H9 (cell line): ENCODE measurements at regions not wholly inside any gene's neighbourhood (a gene's known extent, or its start where the extent isn't known, plus 50 kb on each side); places are given as distances from the start of the nearest gene placed in this dataset.

ENCODE experiments used
- DNase-seq: peaks from one replicate; pipeline ENCODE4 v3.0.0-alpha.2; 2017
- H2AFZ ChIP-seq: one replicate; pipeline ENCODE4 v1.6.1; 2013; ENCODE audit warnings: mild to moderate bottlenecking, low read length, control low read depth, moderate library complexity
- H2AK5ac ChIP-seq: 2 replicates; pipeline ENCODE4 v1.6.1; 2013; ENCODE audit warnings: low read length, control low read depth, mixed read lengths; ENCODE audit not compliant: insufficient read length
- H2BK120ac ChIP-seq: one replicate; pipeline ENCODE4 v1.6.1; 2013; ENCODE audit warnings: low read depth, mild to moderate bottlenecking, low read length, control low read depth, inconsistent platforms; ENCODE audit not compliant: poor library complexity, severe bottlenecking
- H2BK12ac ChIP-seq: 2 replicates; pipeline ENCODE4 v1.6.1; 2013; ENCODE audit warnings: low read length, control low read depth, mixed read lengths, low read depth; ENCODE audit not compliant: insufficient read length
- H2BK15ac ChIP-seq: 2 replicates; pipeline ENCODE4 v1.6.1; 2013; ENCODE audit warnings: low read depth, low read length, control low read depth
- H2BK20ac ChIP-seq: one replicate; pipeline ENCODE4 v1.6.1; 2013; ENCODE audit warnings: low read depth, mild to moderate bottlenecking, low read length, control low read depth, inconsistent platforms; ENCODE audit not compliant: poor library complexity, severe bottlenecking
- H2BK5ac ChIP-seq: 2 replicates; pipeline ENCODE4 v1.6.1; 2013; ENCODE audit warnings: low read length, control low read depth, mixed read lengths; ENCODE audit not compliant: insufficient read length
- H3K14ac ChIP-seq: 2 replicates; pipeline ENCODE4 v1.6.1; 2013; ENCODE audit warnings: low read length, control low read depth; ENCODE audit not compliant: insufficient read depth
- H3K18ac ChIP-seq: 2 replicates; pipeline ENCODE4 v1.6.1; 2013; ENCODE audit warnings: low read depth, mild to moderate bottlenecking, mixed read lengths, low read length, control low read depth; ENCODE audit not compliant: insufficient read length
- H3K23ac ChIP-seq: 2 replicates; pipeline ENCODE4 v1.6.1; 2013; ENCODE audit warnings: low read length, control low read depth, mixed read lengths, low read depth; ENCODE audit not compliant: insufficient read length
- H3K23me2 ChIP-seq: 2 replicates; pipeline ENCODE4 v1.6.1; 2013; ENCODE audit warnings: low read depth, mild to moderate bottlenecking, mixed read lengths, low read length, control low read depth; ENCODE audit not compliant: insufficient read length, poor library complexity, severe bottlenecking
- H3K27ac ChIP-seq: 2 replicates; pipeline ENCODE4 v1.5.1; 2013; ENCODE audit warnings: low read length, control low read depth, mixed read lengths, low read depth; ENCODE audit not compliant: insufficient read length
- H3K27me3 ChIP-seq: 2 replicates; pipeline ENCODE4 v1.6.1; 2013; ENCODE audit warnings: low read length, control low read depth, inconsistent platforms; ENCODE audit not compliant: insufficient read depth
- H3K4ac ChIP-seq: 2 replicates; pipeline ENCODE4 v1.6.1; 2013; ENCODE audit warnings: low read depth, mild to moderate bottlenecking, control low read depth, inconsistent platforms, low read length, moderate library complexity
- H3K4me1 ChIP-seq: 2 replicates; pipeline ENCODE4 v1.6.1; 2013; ENCODE audit warnings: low read length, control low read depth, inconsistent platforms; ENCODE audit not compliant: insufficient read depth
- H3K4me2 ChIP-seq: 2 replicates; pipeline ENCODE4 v1.6.1; 2013; ENCODE audit warnings: low read length, control low read depth, mixed read lengths; ENCODE audit not compliant: insufficient read length, insufficient read depth
- H3K56ac ChIP-seq: 2 replicates; pipeline ENCODE4 v1.6.1; 2013; ENCODE audit warnings: low read depth, mild to moderate bottlenecking, mixed read lengths, low read length, control low read depth; ENCODE audit not compliant: insufficient read length
- H3K79me1 ChIP-seq: 2 replicates; pipeline ENCODE4 v1.6.1; 2013; ENCODE audit warnings: low read depth, mild to moderate bottlenecking, moderate library complexity, low read length, control low read depth, inconsistent platforms; ENCODE audit not compliant: insufficient read depth, poor library complexity, severe bottlenecking
- H3K79me2 ChIP-seq: 2 replicates; pipeline ENCODE4 v1.6.1; 2013; ENCODE audit warnings: low read length, control low read depth, inconsistent platforms; ENCODE audit not compliant: insufficient read depth
- H3K9ac ChIP-seq: 2 replicates; pipeline ENCODE4 v1.6.1; 2013; ENCODE audit warnings: low read length, control low read depth, mixed read lengths; ENCODE audit not compliant: insufficient read length; ENCODE audit errors: extremely low read depth
- H3K9me3 ChIP-seq: one replicate; pipeline ENCODE4 v1.6.1; 2013; ENCODE audit warnings: low read depth, low read length, inconsistent platforms; ENCODE audit not compliant: control insufficient read depth
- H3T11ph ChIP-seq: one replicate; pipeline ENCODE4 v1.6.1; 2013; ENCODE audit warnings: mild to moderate bottlenecking, low read length, control low read depth, inconsistent platforms
- H4K20me1 ChIP-seq: one replicate; pipeline ENCODE4 v1.6.1; 2013; ENCODE audit not compliant: control insufficient read depth, insufficient read length, insufficient read depth
- H4K5ac ChIP-seq: 2 replicates; pipeline ENCODE4 v1.6.1; 2013; ENCODE audit warnings: low read depth, mild to moderate bottlenecking, mixed read lengths, low read length, control low read depth; ENCODE audit not compliant: insufficient read length
- H4K8ac ChIP-seq: replicated peaks from 2 replicates; pipeline ENCODE4 v1.6.1; 2013; ENCODE audit warnings: low read length, control low read depth, mixed read lengths, low read depth; ENCODE audit not compliant: insufficient read length
- H4K91ac ChIP-seq: 2 replicates; pipeline ENCODE4 v1.6.1; 2013; ENCODE audit warnings: low read depth, mild to moderate bottlenecking, moderate library complexity, mixed read lengths, low read length, control low read depth; ENCODE audit not compliant: insufficient read length
- H3K27ac Mint-ChIP-seq, 3 experiments: 2 replicates in 2 of 3; 3 replicates in 1 of 3; pipeline ENCODE4 v1.8.0; 2020 to 2021; ENCODE audit warnings: mixed read lengths in 3 of 3, mild to moderate bottlenecking in 1 of 3, moderate library complexity in 1 of 3
- H3K27me3 Mint-ChIP-seq: 2 replicates; pipeline ENCODE4 v1.8.0; 2021; ENCODE audit warnings: low read depth, mild to moderate bottlenecking, moderate library complexity, mixed read lengths
- H3K36me3 Mint-ChIP-seq, 3 experiments: 2 replicates in 2 of 3; 3 replicates in 1 of 3; pipeline ENCODE4 v1.8.0; 2020 to 2021; ENCODE audit warnings: low read depth in 3 of 3, mixed read lengths in 3 of 3; ENCODE audit not compliant: insufficient read depth in 1 of 3
- H3K4me1 Mint-ChIP-seq, 2 experiments: 2 replicates each; pipeline ENCODE4 v1.8.0; 2020; ENCODE audit warnings: mixed read lengths in 2 of 2
- H3K4me3 Mint-ChIP-seq, 2 experiments: 2 replicates in 1 of 2; 3 replicates in 1 of 2; pipeline ENCODE4 v1.8.0; 2020 to 2021; ENCODE audit warnings: mild to moderate bottlenecking in 2 of 2, mixed read lengths in 2 of 2, moderate library complexity in 1 of 2
- H3K9me3 Mint-ChIP-seq, 2 experiments: 2 replicates in 1 of 2; 3 replicates in 1 of 2; pipeline ENCODE4 v1.8.0; 2020; ENCODE audit warnings: mild to moderate bottlenecking in 2 of 2, mixed read lengths in 2 of 2, moderate library complexity in 1 of 2
- CTCF ChIP-seq: fragments of 200-600 bp; sonication (generic); conservative IDR thresholded peaks from 3 replicates; pipeline ENCODE4 v1.8.0; 2021; ENCODE audit warnings: antibody characterized with exemption, mild to moderate bottlenecking
- WGBS: extraction: QIAGEN DNeasy Blood & Tissue Kit; methylation state at CpG from one replicate; pipeline ENCODE4 v1.1.7; 2013; ENCODE audit warnings: missing lambda C conversion rate, low lambda C conversion rate, mixed read lengths; ENCODE audit not compliant: insufficient read length; ENCODE audit errors: extremely low coverage; 5-methylcytosine and 5-hydroxymethylcytosine counted together

- no peak overlapping the region for H2AFZ ChIP-seq
These were observed 225.3 kb downstream of the NHLRC3 start for GRCh38 chr13:39263531-39263930.

More at GRCh38 chr13:39263531-39263930, 225.3 kb downstream of the NHLRC3 start:
- Histone ChIP-seq H3K56ac (no peak overlapping the region), H2BK20ac (no peak overlapping the region), H2BK5ac (no peak overlapping the region), H2BK120ac (no peak overlapping the region), H2BK15ac (no peak overlapping the region), H3K27ac (no peak overlapping the region), H3K27me3 (no peaks in the 10 kb centered on the region), H3K23ac (no peak overlapping the region), H2AK5ac (no peak overlapping the region), H3K79me2 (no peaks in the 10 kb centered on the region), H3K9me3 (no peaks in the 10 kb centered on the region), H4K5ac (no peak overlapping the region), H4K20me1 (no peaks in the 10 kb centered on the region), H3T11ph (no peak overlapping the region), H3K9ac (no peak overlapping the region), H3K4ac (no peak overlapping the region), H4K8ac (no peak overlapping the region), H3K4me2 (no peak overlapping the region), H3K18ac (no peak overlapping the region), H2BK12ac (no peak overlapping the region), H3K4me1 (no peaks in the 10 kb centered on the region), H3K79me1 (no peaks in the 10 kb centered on the region), H3K23me2 (no peaks in the 10 kb centered on the region), H3K14ac (no peak overlapping the region), H4K91ac (no peak overlapping the region)
- DNase-seq, result no peak
- no peak overlapping the region for H3K4me3 Mint-ChIP-seq
- peaks cover 0 to 6% (median 3%) of the 10 kb centered on the region in 3 experiments; a peak in 3 of 7 replicates for H3K36me3 Mint-ChIP-seq
- H3K4me1 Mint-ChIP-seq, result no peaks in the 10 kb centered on the region
- WGBS, result no CpG with 5 or more reads among the region's 2 CpGs
- peaks cover 2% of the 10 kb centered on the region for H3K27me3 Mint-ChIP-seq
- H3K27ac Mint-ChIP-seq, result no peak overlapping the region
- H3K9me3 Mint-ChIP-seq, result peaks cover 5 to 6% of the 10 kb centered on the region in 2 experiments; a peak in 4 of 5 replicates
- no peak for TF ChIP-seq CTCF
